AG04450 (cell line): ENCODE measurements at regions not wholly inside any gene's neighbourhood (a gene's known extent, or its start where the extent isn't known, plus 50 kb on each side); places are given as distances from the start of the nearest gene placed in this dataset.

Experiments used
- CTCF ChIA-PET: fragments of 300-600, 350-600 bp; formaldehyde crosslinking; extraction: SDS; loops from one replicate; lab custom pipeline; 2022; ENCODE audit warnings: antibody characterized with exemption, inconsistent platforms; lab: Charles Lee
- POLR2A ChIA-PET: fragments of 350-600 bp; formaldehyde crosslinking; extraction: SDS; loops from one replicate; lab custom pipeline; 2021; ENCODE audit warnings: antibody characterized with exemption, inconsistent platforms; lab: Yijun Ruan, JAX
- DNase-seq: peaks from one replicate; pipeline ENCODE4 v3.0.0-alpha.2; 2011; ENCODE audit warnings: low read depth, low spot score
- H3K27ac ChIP-seq: one replicate; pipeline ENCODE4 v1.5.1; 2012; ENCODE audit warnings: low read depth, low read length, control low read depth
- H3K27me3 ChIP-seq: one replicate; pipeline ENCODE4 v1.6.0; 2012; ENCODE audit warnings: low read length; ENCODE audit not compliant: control insufficient read depth, insufficient read depth
- H3K4me3 ChIP-seq: 2 replicates; pipeline ENCODE4 v1.5.1; 2011; ENCODE audit warnings: mild to moderate bottlenecking, low read depth, low read length, control low read depth
- H3K9me3 ChIP-seq: 2 replicates; pipeline ENCODE4 v1.5.1; 2012; ENCODE audit warnings: low read length; ENCODE audit not compliant: control insufficient read depth, insufficient read depth
- CTCF ChIP-seq: IDR thresholded peaks from 2 replicates; pipeline ENCODE4 v1.5.1; 2011; ENCODE audit warnings: low read depth, low read length, control low read depth, inconsistent platforms

DNA sequence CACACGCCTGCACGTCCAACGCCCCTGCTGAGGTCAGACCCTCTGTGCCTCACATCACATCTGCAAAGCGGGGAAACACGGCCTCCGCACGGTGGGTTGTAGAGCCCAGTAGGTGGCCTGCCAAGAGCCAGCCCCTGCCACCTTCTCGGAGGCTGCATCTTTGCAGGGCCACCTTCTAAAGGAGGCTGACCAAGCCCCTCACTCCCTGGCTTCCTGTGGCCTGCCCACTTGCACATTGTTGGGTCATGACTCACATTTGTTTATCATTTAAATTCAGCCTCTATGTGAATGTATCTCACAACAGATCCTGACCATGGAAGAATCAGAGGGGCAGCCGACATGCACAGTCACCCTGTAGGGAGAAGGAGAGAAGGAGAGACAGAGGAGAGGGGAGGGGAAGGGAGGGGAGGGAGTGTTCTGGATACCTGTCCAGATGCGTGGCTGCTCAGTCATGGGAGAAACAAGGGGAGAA is 319.5 kb upstream of the DIO3 start:
- Histone ChIP-seq H3K9me3 (no peaks in the 10 kb centered on the region; the same call in 1 of the 2 replicates), H3K27me3 (peaks cover 11% of the 10 kb centered on the region), H3K4me3 (no peak overlapping the region), H3K27ac (no peak overlapping the region)
- DNase-seq: no peak
- POLR2A ChIA-PET: no interaction called here
- CTCF ChIA-PET: no interaction called here
- TF ChIP-seq CTCF: no peak

DNA sequence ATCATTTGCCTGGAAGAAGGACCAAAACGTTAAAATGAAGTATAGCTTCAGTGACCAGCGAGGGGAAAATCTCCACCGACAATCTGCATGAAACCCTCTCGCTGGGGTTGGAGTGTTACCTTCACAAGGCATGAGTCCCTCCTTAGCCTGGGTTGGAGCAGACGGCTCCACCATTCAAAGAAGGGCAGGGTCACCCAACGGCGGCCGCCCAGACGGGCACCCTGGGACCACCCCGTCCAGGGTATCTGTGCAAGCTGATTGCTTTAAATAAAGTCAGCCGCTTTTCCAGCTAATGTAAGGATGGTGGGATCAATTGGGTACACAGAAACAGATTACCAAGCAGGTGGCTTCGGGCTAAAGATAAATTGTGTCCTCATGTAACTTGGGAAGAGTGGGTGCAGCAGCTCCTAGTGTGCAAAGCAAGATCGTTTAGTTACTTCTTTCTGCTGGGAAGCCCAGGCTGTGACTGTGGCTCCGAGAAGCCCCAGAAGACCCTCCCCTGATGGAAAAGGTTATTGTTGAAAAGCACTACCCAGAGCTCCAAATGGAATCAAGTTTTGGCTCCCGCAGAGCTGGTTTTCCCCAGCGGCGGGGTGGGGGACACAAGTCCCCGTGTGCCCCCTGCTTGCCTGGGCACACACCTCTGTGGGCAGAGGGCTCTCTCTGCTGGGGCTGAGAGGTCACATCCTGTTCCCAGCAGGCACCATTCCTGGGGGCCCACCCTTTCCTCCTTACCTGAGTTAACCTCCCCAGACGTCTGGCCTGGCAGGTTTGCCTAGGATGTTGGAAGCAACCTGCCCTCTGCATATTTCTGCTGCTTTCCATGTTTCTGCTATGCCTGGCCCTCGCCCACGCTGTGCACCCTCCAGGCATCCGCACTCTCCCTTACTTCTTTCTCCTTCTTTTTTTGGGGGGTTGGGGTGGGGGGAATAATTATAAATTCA is 318.6 kb upstream of the DIO3 start:
- CTCF ChIA-PET: no interaction called here
- Histone ChIP-seq H3K27ac (no peak overlapping the region), H3K4me3 (no peak overlapping the region), H3K27me3 (peaks cover 9% of the 10 kb centered on the region), H3K9me3 (peaks cover 4% of the 10 kb centered on the region)
- POLR2A ChIA-PET: interaction anchor here (0.5 kb wide), 1 partner anchor 201 kb away, joined by 3 read pairs; no protein-coding TSS in a partner anchor
- DNase-seq: no peak
- TF ChIP-seq CTCF: no peak

GRCh38 chr14:101243587-101244338 is 317.5 kb upstream of the DIO3 start:
- POLR2A ChIA-PET: no interaction called here
- peaks cover 9% of the 10 kb centered on the region for H3K9me3 ChIP-seq
- peaks cover 11% of the 10 kb centered on the region for H3K27me3 ChIP-seq
- no peak overlapping the region for H3K4me3 ChIP-seq
- no peak for TF ChIP-seq CTCF
- DNase-seq: no peak
- no peak overlapping the region for H3K27ac ChIP-seq
- CTCF ChIA-PET: no interaction called here

- no peak for DNase-seq
- POLR2A ChIA-PET: no interaction called here
- H3K27me3 ChIP-seq: peaks cover 10% of the 10 kb centered on the region
- CTCF ChIA-PET: no interaction called here
- H3K4me3 ChIP-seq: no peak overlapping the region
- peaks cover 14% of the 10 kb centered on the region for H3K9me3 ChIP-seq
- TF ChIP-seq CTCF: no peak
- no peak overlapping the region for H3K27ac ChIP-seq
These were observed 314.1 kb upstream of the DIO3 start for GRCh38 chr14:101246894-101247841.
